ENCODE measurements at regions not wholly inside any gene's neighbourhood (a gene's known extent, or its start where the extent isn't known, plus 50 kb on each side); places are given as distances from the start of the nearest gene placed in this dataset.
"Not testable (repeated sequence)": the region's sequence is repeated elsewhere in the genome, so short reads cannot be mapped to it uniquely, and the experiment has no call there.

- no peak for DNase-seq
Measured at GRCh38 chr1:43108080-43108479, 64.0 kb downstream of the EBNA1BP2 start.

GRCh38 chr1:43107664-43108063 is 64.4 kb downstream of the EBNA1BP2 start:
- no peak for DNase-seq

- no peak for DNase-seq
Measured at GRCh38 chr1:43104027-43104763, 67.9 kb downstream of the EBNA1BP2 start.

- DNase-seq, result no peak
Measured at GRCh38 chr1:43101061-43101460, 71.0 kb downstream of the EBNA1BP2 start.

- no peak for DNase-seq
Measured at GRCh38 chr1:43098200-43098599, 73.9 kb downstream of the EBNA1BP2 start.

GRCh38 chr1:43096528-43096927 is 75.6 kb downstream of the EBNA1BP2 start:
- not testable (repeated sequence) for DNase-seq

- not testable (repeated sequence) for DNase-seq
Measured at GRCh38 chr1:43090812-43091211, 81.3 kb downstream of the EBNA1BP2 start.

GRCh38 chr1:43090157-43090556 is 81.9 kb downstream of the EBNA1BP2 start:
- not testable (repeated sequence) for DNase-seq

- no peak for DNase-seq
Measured at GRCh38 chr1:43083375-43083891, 88.7 kb downstream of the EBNA1BP2 start.

- DNase-seq, result no peak
Measured at GRCh38 chr1:43082740-43083139, 89.3 kb downstream of the EBNA1BP2 start.

- DNase-seq, result no peak
Measured at GRCh38 chr1:43077273-43077672, 94.8 kb downstream of the EBNA1BP2 start.

GRCh38 chr1:43074709-43075108 is 97.4 kb downstream of the EBNA1BP2 start:
- DNase-seq, result no peak

- DNase-seq, result peak; percentile 29
Measured at GRCh38 chr1:43074244-43074643, 97.8 kb downstream of the EBNA1BP2 start.

- DNase-seq, result peak; percentile 60
Measured at GRCh38 chr1:43073490-43074230, 98.4 kb downstream of the EBNA1BP2 start.

GRCh38 chr1:43072314-43072713 is 99.8 kb downstream of the EBNA1BP2 start:
- DNase-seq, result no peak

GRCh38 chr1:43071241-43071640 is 100.8 kb downstream of the EBNA1BP2 start:
- DNase-seq, result no peak

- DNase-seq, result no peak
Measured at GRCh38 chr1:43069461-43070050, 102.5 kb downstream of the EBNA1BP2 start.

GRCh38 chr1:43068911-43069310 is 103.2 kb downstream of the EBNA1BP2 start:
- DNase-seq, result no peak

GRCh38 chr1:43067977-43068751 is 103.9 kb downstream of the EBNA1BP2 start:
- DNase-seq, result peak; percentile 50

- DNase-seq, result no peak
Measured at GRCh38 chr1:43067233-43067745, 104.8 kb downstream of the EBNA1BP2 start.

GRCh38 chr1:43066578-43066977 is 105.5 kb downstream of the EBNA1BP2 start:
- DNase-seq, result no peak

GRCh38 chr1:43065616-43066399 is 106.3 kb downstream of the EBNA1BP2 start:
- DNase-seq, result no peak
